A549 (cell line): ENCODE measurements at regions not wholly inside any gene's neighbourhood (a gene's known extent, or its start where the extent isn't known, plus 50 kb on each side); places are given as distances from the start of the nearest gene placed in this dataset.

Experiments
- ATAC-seq, 2 experiments: fragments of 200-7000 bp in 1 of 2; fragments of >200 bp in 1 of 2; cut with Nextera tagmentation in 1 of 2; cut with Tn5 transposase in 1 of 2; 3 replicates each; pipeline versions ENCODE4 v1.8.0 to v1.9.1; 2018 to 2020; ENCODE audit warnings: mild to moderate bottlenecking in 1 of 2, moderate library complexity in 1 of 2
- CTCF ChIA-PET: fragments of 300-600 bp; sonication (Branson Sonifier 250); formaldehyde crosslinking; extraction: SDS; loops from one replicate; lab custom pipeline; 2021; ENCODE audit warnings: antibody characterized with exemption, inconsistent platforms; lab: Yijun Ruan, JAX
- POLR2A ChIA-PET: fragments of 350-600 bp; formaldehyde crosslinking; extraction: SDS; loops from one replicate; lab custom pipeline; 2021; ENCODE audit warnings: antibody characterized with exemption, inconsistent platforms; lab: Yijun Ruan, JAX
- DNase-seq, 2 experiments: peaks; one replicate each; pipeline versions ENCODE4 v3.0.0 to v3.0.0-alpha.2; 2011 to 2016; ENCODE audit warnings: low read depth in 1 of 2, low spot score in 1 of 2
- FAIRE-seq: peaks from 2 replicates; lab custom pipeline; 2011; peaks lifted over from hg19 to GRCh38; lab: Jason Lieb, UNC
- H3K27ac ChIP-seq, 2 experiments: fragments of >200 bp; sonication (Bioruptor Twin); formaldehyde crosslinking; 3 replicates each; pipeline ENCODE4 v1.5.1; 2016 to 2017
- H3K4me1 ChIP-seq: fragments of >200 bp; sonication (Bioruptor Twin); formaldehyde crosslinking; 3 replicates; pipeline ENCODE4 v1.6.1; 2016
- H3K4me2 ChIP-seq: fragments of >200 bp; sonication (Bioruptor Twin); formaldehyde crosslinking; 3 replicates; pipeline ENCODE4 v1.6.1; 2016
- H3K4me3 ChIP-seq: fragments of >200 bp; sonication (Bioruptor Twin); formaldehyde crosslinking; 3 replicates; pipeline ENCODE4 v1.5.1; 2016
- H3K9me3 ChIP-seq: fragments of >200 bp; sonication (Bioruptor Twin); formaldehyde crosslinking; 3 replicates; pipeline ENCODE4 v1.6.1; 2016
- BCL3 ChIP-seq: fragments of >200 bp; sonication (Bioruptor Twin); formaldehyde crosslinking; IDR thresholded peaks from 3 replicates; pipeline ENCODE4 v1.6.1; 2016
- CBX2 ChIP-seq: fragments of 200-600 bp; sonication (generic); IDR thresholded peaks from 2 replicates; pipeline ENCODE4 v1.6.1; 2016; ENCODE audit warnings: low read depth, mild to moderate bottlenecking, borderline replicate concordance
- CBX8 ChIP-seq: fragments of 200-600 bp; sonication (generic); IDR thresholded peaks from 2 replicates; pipeline ENCODE4 v1.6.1; 2016
- CHD4 ChIP-seq: fragments of 200-600 bp; sonication (generic); IDR thresholded peaks from 2 replicates; pipeline ENCODE4 v1.6.1; 2016; ENCODE audit warnings: antibody characterized with exemption, mild to moderate bottlenecking, borderline replicate concordance
- E2F6 ChIP-seq: IDR thresholded peaks from 2 replicates; pipeline ENCODE4 v1.6.1; 2012; ENCODE audit warnings: low read depth, borderline replicate concordance
- EHMT2 ChIP-seq: fragments of 200-600 bp; sonication (generic); IDR thresholded peaks from 2 replicates; pipeline ENCODE4 v1.6.1; 2016; ENCODE audit warnings: antibody characterized with exemption, low read depth, mild to moderate bottlenecking, moderate library complexity
- FOSB ChIP-seq: fragments of 250-450 bp; sonication (Bioruptor Pico); IDR thresholded peaks from 2 replicates; pipeline ENCODE4 v1.5.0; 2020; ENCODE audit warnings: mild to moderate bottlenecking, moderate library complexity
- FOXS1 ChIP-seq: fragments of 250-450 bp; sonication (Bioruptor Pico); IDR thresholded peaks from 2 replicates; pipeline ENCODE4 v1.5.0; 2020; ENCODE audit warnings: mild to moderate bottlenecking, moderate library complexity
- GATA3 ChIP-seq: IDR thresholded peaks from 2 replicates; pipeline ENCODE4 v1.6.1; 2012; ENCODE audit warnings: borderline replicate concordance
- HES2 ChIP-seq: fragments of >200 bp; sonication (Bioruptor Twin); formaldehyde crosslinking; IDR thresholded peaks from 2 replicates; pipeline ENCODE4 v1.6.1; 2016
- HMGXB4 ChIP-seq: fragments of 250-450 bp; sonication (Bioruptor Pico); IDR thresholded peaks from 2 replicates; pipeline ENCODE4 v1.5.0; 2021; ENCODE audit warnings: mild to moderate bottlenecking, moderate library complexity, borderline replicate concordance
- HOXA7 ChIP-seq: fragments of 250-450 bp; sonication (Bioruptor Pico); IDR thresholded peaks from 2 replicates; pipeline ENCODE4 v1.5.0; 2020; ENCODE audit warnings: mild to moderate bottlenecking, moderate library complexity
- JUNB ChIP-seq: fragments of >200 bp; sonication (Bioruptor Twin); formaldehyde crosslinking; IDR thresholded peaks from 2 replicates; pipeline ENCODE4 v1.6.1; 2016
- MAFK ChIP-seq: fragments of 450-650 bp; IDR thresholded peaks from 2 replicates; pipeline ENCODE4 v1.6.1; 2014; ENCODE audit not compliant: partially characterized antibody
- MAX ChIP-seq: IDR thresholded peaks from 2 replicates; pipeline ENCODE4 v1.6.1; 2012
- MAZ ChIP-seq: fragments of 150-350 bp; IDR thresholded peaks from 2 replicates; pipeline ENCODE4 v1.6.1; 2014; ENCODE audit warnings: antibody characterized with exemption, low read depth, low read length, borderline replicate concordance
- NFE2L2 ChIP-seq: fragments of 150-350 bp; conservative IDR thresholded peaks from 2 replicates; pipeline ENCODE4 v1.6.1; 2014; ENCODE audit warnings: low read length
- PHF8 ChIP-seq: fragments of 200-600 bp; sonication (generic); IDR thresholded peaks from 2 replicates; pipeline ENCODE4 v1.6.1; 2016; ENCODE audit warnings: low read depth, mild to moderate bottlenecking, antibody characterized with exemption, moderate library complexity, borderline replicate concordance
- POLR2AphosphoS2 ChIP-seq: conservative IDR thresholded peaks from 2 replicates; pipeline ENCODE4 v1.6.1; 2012; ENCODE audit warnings: low read length, improper control_type of control experiment, inconsistent platforms
- RAD21 ChIP-seq, 2 experiments: fragments of >200 bp in 1 of 2; sonication (Bioruptor Twin) in 1 of 2; formaldehyde crosslinking in 1 of 2; IDR thresholded peaks in 1 of 2; conservative IDR thresholded peaks in 1 of 2; 2 replicates in 1 of 2; 3 replicates in 1 of 2; pipeline ENCODE4 v1.6.1; 2012 to 2018; ENCODE audit warnings: inconsistent platforms in 1 of 2
- RFX5 ChIP-seq: fragments of 450-650 bp; IDR thresholded peaks from 2 replicates; pipeline ENCODE4 v1.7.1; 2014; ENCODE audit warnings: antibody characterized with exemption, mild to moderate bottlenecking, moderate library complexity
- ZFP36 ChIP-seq: fragments of 450-650 bp; IDR thresholded peaks from 2 replicates; pipeline ENCODE4 v1.6.1; 2014; ENCODE audit warnings: borderline replicate concordance; ENCODE audit not compliant: partially characterized antibody
- ZSCAN20 ChIP-seq: fragments of 250-450 bp; sonication (Bioruptor Pico); IDR thresholded peaks from 2 replicates; pipeline ENCODE4 v1.8.0; 2022; ENCODE audit warnings: mild to moderate bottlenecking, moderate library complexity
- WGBS: methylation state at CpG from one replicate; pipeline ENCODE4 v1.1.6; 2017; ENCODE audit errors: missing lambda C conversion rate; 5-methylcytosine and 5-hydroxymethylcytosine counted together

GRCh38 chr13:84029396-84029795 lies 147.1 kb upstream of the SLITRK1 start:
- DNase-seq (no peak), ATAC-seq (no peak), FAIRE-seq (no peak)
- Histone ChIP-seq H3K9me3 (no peaks in the 10 kb centered on the region), H3K4me1 (no peaks in the 10 kb centered on the region), H3K4me3 (no peak overlapping the region), H3K27ac (no peak overlapping the region), H3K4me2 (no peak overlapping the region)
- WGBS: 10% methylated on average over 4 of the region's 4 CpGs
- POLR2A ChIA-PET: no interaction called here
- CTCF ChIA-PET: no interaction called here
- no peak for TF ChIP-seq ZFP36
- TF ChIP-seq FOXS1 (CRISPR knock-in tag): no peak
- no peak for TF ChIP-seq FOSB
- no peak for TF ChIP-seq HOXA7
- TF ChIP-seq ZSCAN20 (CRISPR knock-in tag): no peak
- no peak for TF ChIP-seq MAZ
- TF ChIP-seq PHF8: no peak
- no peak for TF ChIP-seq BCL3

- FAIRE-seq: no peak
- no peak for TF ChIP-seq HMGXB4 (CRISPR knock-in tag)
- no peak for TF ChIP-seq ZSCAN20 (CRISPR knock-in tag)
- TF ChIP-seq E2F6: no peak
- TF ChIP-seq POLR2AphosphoS2: no peak
- TF ChIP-seq RAD21 (conservative IDR thresholded peaks at IDR 0.05 in 1 of 2, IDR thresholded peaks at IDR 0.05 in 1 of 2): no peak
- no peak for TF ChIP-seq CBX2
- TF ChIP-seq GATA3: no peak
- no peak for TF ChIP-seq NFE2L2
- no peak for TF ChIP-seq HES2
- TF ChIP-seq RFX5: no peak
- no peak for TF ChIP-seq CHD4
- TF ChIP-seq CBX8: no peak
- no peak for TF ChIP-seq MAX
- no peak for TF ChIP-seq EHMT2
- TF ChIP-seq, all 56 proteins: peak for 0
- no peaks in the 10 kb centered on the region for H3K9me3 ChIP-seq
- WGBS: 14% methylated on average over 1 of the region's 1 CpG
- no peak overlapping the region for H3K27ac ChIP-seq
- DNase-seq: no peak
- no peak for ATAC-seq
- H3K4me2 ChIP-seq: no peak overlapping the region
- ChIA-PET POLR2A (no interaction called here), CTCF (no interaction called here)
- no peak overlapping the region for H3K4me3 ChIP-seq
- H3K4me1 ChIP-seq: no peaks in the 10 kb centered on the region
These were observed 143.6 kb upstream of the SLITRK1 start for GRCh38 chr13:84025824-84026223.

GRCh38 chr13:83996415-83996814 lies 114.1 kb upstream of the SLITRK1 start:
- Histone ChIP-seq H3K9me3 (no peaks in the 10 kb centered on the region), H3K4me3 (no peak overlapping the region), H3K27ac (no peak overlapping the region), H3K4me2 (no peak overlapping the region), H3K4me1 (no peaks in the 10 kb centered on the region)
- CTCF ChIA-PET: no interaction called here
- no peak for TF ChIP-seq MAFK
- no peak for TF ChIP-seq POLR2AphosphoS2
- TF ChIP-seq JUNB: no peak
- WGBS: 65% methylated on average over 9 of the region's 9 CpGs
- POLR2A ChIA-PET: no interaction called here
- DNase-seq (no peak), FAIRE-seq (no peak), ATAC-seq (no peak)
